ENCODE measurements at regions not wholly inside any gene's neighbourhood (a gene's known extent, or its start where the extent isn't known, plus 50 kb on each side); places are given as distances from the start of the nearest gene placed in this dataset.

DNA sequence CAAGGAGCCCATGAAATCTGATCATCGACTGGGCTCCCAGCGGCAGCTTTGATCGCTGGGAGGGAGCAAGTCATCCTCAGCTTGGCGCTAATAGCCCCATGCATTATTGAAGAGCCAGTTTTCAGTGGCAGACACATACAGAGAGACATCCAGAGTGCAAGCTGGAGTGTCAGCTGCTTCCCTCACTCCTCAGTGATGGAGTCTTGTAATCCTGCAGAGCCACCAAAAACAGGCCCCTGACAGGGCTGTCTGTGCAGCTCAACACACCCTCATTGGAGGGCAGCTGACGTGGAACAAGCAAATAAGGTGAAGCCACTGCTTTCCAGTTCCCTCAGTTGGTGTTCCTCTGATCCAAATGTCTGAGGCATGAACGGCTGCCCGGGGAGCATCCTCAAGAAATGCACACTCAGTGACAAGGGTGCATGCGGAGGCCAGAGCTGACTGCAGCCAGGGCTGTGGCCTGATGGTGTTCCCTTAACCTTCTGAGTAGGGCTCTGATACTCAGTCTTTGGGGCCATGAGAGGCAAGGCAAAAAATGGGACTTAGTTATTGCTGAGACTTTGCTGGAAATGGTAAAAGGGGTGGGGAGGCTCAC is 97.4 kb downstream of the RHOB start:
- dilution Hi-C loops (cut with HindIII; ENCODE audit: low sequenced_read_pairs, unreplicated experiment) = no loop called here
- in situ Hi-C loops (cut with MboI; ENCODE audit: low sequenced_read_pairs) = no loop called here
- Histone ChIP-seq H3K4me2 (ENCODE audit: low read depth, low read length) (no peak overlapping the region), H3K27ac (ENCODE audit: insufficient read depth, low read length) (no peak overlapping the region), H3K56ac (ENCODE audit: extremely low read depth, insufficient read depth, low read length) (no peak overlapping the region), H2BK15ac (ENCODE audit: low read depth, low read length) (no peak overlapping the region), H3K23ac (ENCODE audit: low read depth, low read length) (no peak overlapping the region), H3K79me1 (ENCODE audit: low read depth in 1 of 2, low read length in 2 of 2) (no peaks in the 10 kb centered on the region), H2BK20ac (ENCODE audit: low read depth, low read length) (no peak overlapping the region), H2BK120ac (ENCODE audit: low read depth, low read length) (no peak overlapping the region), H2AK5ac (ENCODE audit: low read depth, low read length) (no peak overlapping the region), H3K27me3 (ENCODE audit: control insufficient read depth, insufficient read depth, low read length) (peaks cover 10% of the 10 kb centered on the region), H3K18ac (ENCODE audit: low read depth, low read length) (no peak overlapping the region), H2BK5ac (ENCODE audit: low read depth, low read length, poor library complexity, severe bottlenecking) (no peak overlapping the region), H3K4me1 (ENCODE audit: control insufficient read depth, insufficient read depth, low read length) (peaks cover 1% of the 10 kb centered on the region; the same call in 1 of the 2 replicates), H2AK9ac (replicated peaks; ENCODE audit: low read depth, low read length, poor library complexity) (no peak overlapping the region), H3K4me3 (ENCODE audit: insufficient read depth, low read depth, low read length) (no peak overlapping the region), H3K4ac (ENCODE audit: low read depth, low read length) (no peak overlapping the region), H4K8ac (ENCODE audit: low read depth in 2 of 2, low read length in 2 of 2) (no peak overlapping the region), H3K9me3 (ENCODE audit: control insufficient read depth, insufficient read depth, low read length) (peaks cover 5% of the 10 kb centered on the region; the same call in 1 of the 2 replicates), H3K36me3 (ENCODE audit: control insufficient read depth, insufficient read depth, low read length) (no peaks in the 10 kb centered on the region), H2AFZ (replicated peaks; ENCODE audit: low read length, poor library complexity) (no peak overlapping the region), H3K14ac (replicated peaks; ENCODE audit: low read depth, low read length) (no peak overlapping the region), H4K20me1 (ENCODE audit: insufficient read depth, low read length) (no peaks in the 10 kb centered on the region), H3K9me1 (ENCODE audit: insufficient read depth, low read length) (no peaks in the 10 kb centered on the region; the same call in 1 of the 2 replicates), H4K5ac (ENCODE audit: low read depth, low read length) (no peak overlapping the region), H3K9ac (ENCODE audit: low read depth, low read length) (no peak overlapping the region), H4K91ac (ENCODE audit: insufficient read depth, low read depth, low read length) (no peak overlapping the region)
- intact Hi-C loops (cut with micrococcal nuclease) = no loop called here
- no peak for TF ChIP-seq ELK1 (IDR thresholded peaks at IDR 0.05; ENCODE audit: borderline replicate concordance, low read depth, low read length)
- TF ChIP-seq SMC3 (IDR thresholded peaks at IDR 0.05; ENCODE audit: low read depth, low read length) = no peak
- TF ChIP-seq NFE2L2 (IDR thresholded peaks at IDR 0.05; ENCODE audit: low read depth, low read length) = no peak
- TF ChIP-seq FOS (IDR thresholded peaks at IDR 0.05; ENCODE audit: low read depth, low read length) = no peak
- TF ChIP-seq, protein P1, sequence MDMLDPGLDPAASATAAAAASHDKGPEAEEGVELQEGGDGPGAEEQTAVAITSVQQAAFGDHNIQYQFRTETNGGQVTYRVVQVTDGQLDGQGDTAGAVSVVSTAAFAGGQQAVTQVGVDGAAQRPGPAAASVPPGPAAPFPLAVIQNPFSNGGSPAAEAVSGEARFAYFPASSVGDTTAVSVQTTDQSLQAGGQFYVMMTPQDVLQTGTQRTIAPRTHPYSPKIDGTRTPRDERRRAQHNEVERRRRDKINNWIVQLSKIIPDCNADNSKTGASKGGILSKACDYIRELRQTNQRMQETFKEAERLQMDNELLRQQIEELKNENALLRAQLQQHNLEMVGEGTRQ (IDR thresholded peaks at IDR 0.05; ENCODE audit: low read depth, low read length) = no peak
- TF ChIP-seq MAZ (IDR thresholded peaks at IDR 0.05; ENCODE audit: borderline replicate concordance, low read depth, low read length) = no peak
- no peak for TF ChIP-seq RFX5 (IDR thresholded peaks at IDR 0.05; ENCODE audit: low read depth, low read length)
- TF ChIP-seq MXI1 (IDR thresholded peaks at IDR 0.05; ENCODE audit: borderline replicate concordance, low read depth, low read length) = no peak
- TF ChIP-seq CHD1 (IDR thresholded peaks at IDR 0.05; ENCODE audit: low read depth, low read length) = no peak
- TF ChIP-seq POLR2A (IDR thresholded peaks at IDR 0.05; ENCODE audit: low read depth, low read length) = no peak
- TF ChIP-seq RAD21 (IDR thresholded peaks at IDR 0.05; ENCODE audit: low read length) = no peak
- TF ChIP-seq MAFK (IDR thresholded peaks at IDR 0.05; ENCODE audit: low read depth, low read length) = no peak
- no peak for TF ChIP-seq CEBPB (IDR thresholded peaks at IDR 0.05; ENCODE audit: low read depth, low read length)
- TF ChIP-seq, protein P2, sequence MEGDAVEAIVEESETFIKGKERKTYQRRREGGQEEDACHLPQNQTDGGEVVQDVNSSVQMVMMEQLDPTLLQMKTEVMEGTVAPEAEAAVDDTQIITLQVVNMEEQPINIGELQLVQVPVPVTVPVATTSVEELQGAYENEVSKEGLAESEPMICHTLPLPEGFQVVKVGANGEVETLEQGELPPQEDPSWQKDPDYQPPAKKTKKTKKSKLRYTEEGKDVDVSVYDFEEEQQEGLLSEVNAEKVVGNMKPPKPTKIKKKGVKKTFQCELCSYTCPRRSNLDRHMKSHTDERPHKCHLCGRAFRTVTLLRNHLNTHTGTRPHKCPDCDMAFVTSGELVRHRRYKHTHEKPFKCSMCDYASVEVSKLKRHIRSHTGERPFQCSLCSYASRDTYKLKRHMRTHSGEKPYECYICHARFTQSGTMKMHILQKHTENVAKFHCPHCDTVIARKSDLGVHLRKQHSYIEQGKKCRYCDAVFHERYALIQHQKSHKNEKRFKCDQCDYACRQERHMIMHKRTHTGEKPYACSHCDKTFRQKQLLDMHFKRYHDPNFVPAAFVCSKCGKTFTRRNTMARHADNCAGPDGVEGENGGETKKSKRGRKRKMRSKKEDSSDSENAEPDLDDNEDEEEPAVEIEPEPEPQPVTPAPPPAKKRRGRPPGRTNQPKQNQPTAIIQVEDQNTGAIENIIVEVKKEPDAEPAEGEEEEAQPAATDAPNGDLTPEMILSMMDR (conservative IDR thresholded peaks at IDR 0.05; ENCODE audit: low read depth, low read length) = no peak
- no peak for TF ChIP-seq BHLHE40 (IDR thresholded peaks at IDR 0.05; ENCODE audit: low read depth, low read length)
- no peak for TF ChIP-seq RCOR1 (IDR thresholded peaks at IDR 0.05; ENCODE audit: insufficient replicate concordance, low read length)
- ChIA-PET POLR2A (ENCODE audit: unreplicated experiment) (no interaction called here), CTCF (no interaction called here)
- no peak for ATAC-seq (ENCODE audit: low read depth)
- BruUV-seq (replicated peaks) = no TSS peak
- WGBS, 2 experiments (ENCODE audit: extremely low coverage in 2 of 2, insufficient read length in 1 of 2) = 86% methylated on average over 3 of the region's 8 CpGs; no CpG with 5 or more reads in 1 of the 2 experiments
- DNase-seq = no peak
